GM19372 (cell line): ENCODE measurements at regions not wholly inside any gene's neighbourhood (a gene's known extent, or its start where the extent isn't known, plus 50 kb on each side); places are given as distances from the start of the nearest gene placed in this dataset.
"Not testable (repeated sequence)": the region's sequence is repeated elsewhere in the genome, so short reads cannot be mapped to it uniquely, and the experiment has no call there.

Experiments used
- ATAC-seq: cut with Tn5 transposase; IDR thresholded peaks from one replicate; pipeline ENCODE4 v1.9.1; 2021; ENCODE audit warnings: mild to moderate bottlenecking, low read depth, moderate library complexity; ENCODE audit not compliant: unreplicated experiment

GRCh38 chr6:92011681-92012245, 1407.6 kb downstream of the EPHA7 start:
- no peak for ATAC-seq

- no peak for ATAC-seq
These were observed 1410.4 kb downstream of the EPHA7 start for GRCh38 chr6:92008757-92009502.

DNA sequence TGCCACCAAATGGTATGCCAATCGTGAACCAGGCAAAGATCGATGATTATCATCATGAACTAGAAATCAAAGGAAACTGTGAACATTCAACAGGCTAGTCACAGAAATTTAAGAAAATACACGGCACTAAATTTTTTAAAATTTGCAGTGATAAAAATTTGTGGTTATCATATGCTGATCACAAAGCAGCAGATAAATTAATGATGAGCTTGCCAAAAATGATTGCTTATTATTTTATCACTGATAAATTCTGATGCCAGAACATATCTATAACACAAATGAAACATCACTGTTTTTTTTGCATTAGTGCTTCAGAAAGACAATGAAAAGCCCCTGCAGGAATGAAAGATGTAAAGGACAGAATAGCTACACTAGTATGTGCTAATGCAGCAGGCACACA, 1413.2 kb upstream of the MAP3K7 start:
- ATAC-seq: no peak

DNA sequence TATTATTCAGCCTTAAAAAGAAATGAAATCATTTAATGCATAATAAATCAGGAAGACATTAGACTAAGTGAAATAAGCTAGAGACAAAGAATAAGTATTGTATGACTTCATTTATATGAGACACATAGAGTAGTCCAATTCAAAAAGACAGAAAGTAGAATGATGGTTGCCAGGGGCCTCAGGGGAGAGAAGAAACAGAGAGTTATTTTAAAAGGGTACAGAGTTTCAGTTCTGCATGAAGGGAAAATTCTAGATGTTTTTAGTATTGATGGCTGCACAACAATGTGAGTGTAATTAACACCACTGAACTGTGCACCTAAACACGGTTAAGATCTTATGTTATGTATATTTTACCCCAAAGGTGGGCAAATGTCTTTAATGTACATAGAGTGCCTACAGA, 1407.9 kb upstream of the MAP3K7 start:
- no peak for ATAC-seq

DNA sequence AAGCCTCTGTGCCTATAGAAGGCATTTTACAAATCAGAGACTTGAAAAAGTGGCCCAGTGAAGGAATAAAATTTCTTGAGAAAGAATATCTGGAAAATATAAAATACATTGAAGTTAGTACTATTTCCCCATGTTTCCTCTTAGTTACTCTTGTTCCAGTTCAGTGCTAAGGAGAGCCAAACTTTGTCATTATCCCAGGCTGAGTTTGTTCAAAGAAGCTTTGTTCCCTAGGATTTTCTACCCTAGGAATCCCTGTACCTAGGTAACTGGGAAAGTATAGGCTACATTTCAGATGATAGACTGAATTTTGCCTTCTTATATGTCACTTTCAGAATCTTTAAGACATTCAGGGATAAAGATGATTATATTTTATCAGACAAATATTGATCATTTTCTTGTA, 1395.7 kb upstream of the MAP3K7 start:
- no peak for ATAC-seq

- no peak for ATAC-seq
These were observed 1389.9 kb upstream of the MAP3K7 start for GRCh38 chr6:91976797-91977196.

GRCh38 chr6:91970700-91971099, 1383.8 kb upstream of the MAP3K7 start:
- no peak for ATAC-seq

DNA sequence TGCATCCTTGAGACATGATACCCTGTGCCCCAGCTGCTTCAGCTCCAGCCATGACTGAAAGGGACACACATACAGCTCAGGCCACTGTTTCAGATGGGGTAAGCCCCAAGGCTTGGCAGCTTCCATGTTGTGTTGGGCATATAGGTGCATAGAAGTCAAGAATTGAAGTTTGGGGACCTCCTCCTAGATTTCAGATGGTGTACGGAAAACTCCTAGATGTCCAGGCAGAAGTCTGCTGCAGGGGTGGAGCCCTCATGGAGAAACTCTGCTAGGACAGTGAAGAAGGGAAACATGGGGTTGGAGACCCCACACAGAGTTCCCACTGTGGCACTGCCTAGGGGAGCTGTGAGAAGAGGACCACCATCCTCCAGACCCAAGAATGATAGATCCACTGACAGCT, 1379.0 kb upstream of the MAP3K7 start:
- ATAC-seq: no peak

GRCh38 chr6:91961671-91962070, 1374.8 kb upstream of the MAP3K7 start:
- ATAC-seq: no peak

GRCh38 chr6:91961236-91961635, 1374.4 kb upstream of the MAP3K7 start:
- ATAC-seq: no peak

DNA sequence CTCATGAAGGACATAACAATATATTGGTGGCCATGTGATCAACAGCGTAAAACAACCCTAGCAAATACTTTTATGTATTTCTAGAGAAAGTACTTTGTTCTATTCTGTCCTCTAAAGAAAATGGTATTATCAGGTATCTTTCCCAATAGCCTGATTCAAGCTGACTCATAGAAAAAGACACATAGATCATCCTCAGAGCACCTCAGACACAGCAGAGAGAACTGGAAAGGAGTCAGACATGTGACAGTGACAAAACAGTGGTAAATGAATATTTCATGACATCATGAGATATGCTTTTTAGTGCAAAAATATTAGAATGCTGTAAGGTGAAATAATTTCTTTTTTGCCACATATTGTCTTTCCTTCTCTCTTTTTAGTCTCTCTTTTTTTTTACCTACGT, 1355.0 kb upstream of the MAP3K7 start:
- ATAC-seq: no peak

GRCh38 chr6:91940801-91941200, 1353.9 kb upstream of the MAP3K7 start:
- no peak for ATAC-seq

GRCh38 chr6:91926827-91927226, 1340.0 kb upstream of the MAP3K7 start:
- no peak for ATAC-seq

DNA sequence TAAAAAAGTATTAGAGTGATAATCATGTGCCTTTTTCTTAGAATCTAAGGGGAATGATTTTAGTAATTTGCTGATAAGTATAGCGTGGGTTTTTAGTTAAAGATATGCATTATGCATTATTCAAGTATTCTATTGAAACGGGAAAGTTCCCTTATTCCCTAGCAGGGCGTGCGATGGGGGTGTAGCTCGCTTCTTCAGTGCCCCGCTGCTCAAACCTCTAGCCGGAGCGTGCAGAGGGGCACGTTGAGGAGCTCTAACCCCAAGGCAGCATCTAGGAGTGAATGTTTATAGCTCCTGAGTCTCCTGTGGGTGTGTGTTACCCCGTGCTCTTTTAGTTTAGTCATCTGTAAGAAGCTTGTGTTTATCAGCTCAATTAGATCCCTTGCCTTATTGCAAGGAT, 1339.5 kb upstream of the MAP3K7 start:
- no peak for ATAC-seq

- no peak for ATAC-seq
These were observed 1325.1 kb upstream of the MAP3K7 start for GRCh38 chr6:91911945-91912344.

DNA sequence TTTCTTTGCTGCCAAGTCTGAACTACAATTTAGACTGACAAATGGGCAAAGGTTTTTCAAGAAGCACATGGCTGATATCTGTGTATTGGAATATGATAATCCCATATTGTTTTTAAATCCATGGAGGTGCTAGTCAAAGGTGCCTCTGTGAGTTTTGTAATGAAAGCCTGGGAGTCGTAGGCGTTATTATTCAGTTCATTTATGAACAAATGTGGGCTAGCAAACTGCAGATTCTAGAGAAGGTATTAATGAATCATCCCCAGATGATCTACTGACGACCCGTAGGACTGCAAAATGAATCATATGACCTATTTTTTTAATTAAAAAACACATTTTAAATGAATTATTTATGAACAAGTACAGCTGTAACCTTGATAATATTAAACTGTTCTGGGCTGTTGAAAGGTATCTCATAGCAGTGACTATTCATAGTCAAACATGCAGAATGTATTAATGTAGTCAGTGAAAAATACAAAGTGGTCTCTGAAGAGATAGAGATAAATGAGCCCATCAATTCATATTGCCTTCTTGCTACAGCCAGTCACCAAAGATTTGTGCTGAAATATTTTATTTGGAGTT, 1317.8 kb upstream of the MAP3K7 start:
- ATAC-seq: no peak

GRCh38 chr6:91895599-91896285, 1308.9 kb upstream of the MAP3K7 start:
- no peak for ATAC-seq

GRCh38 chr6:91886183-91886795, 1299.4 kb upstream of the MAP3K7 start:
- ATAC-seq: no peak

GRCh38 chr6:91881791-91882190, 1294.9 kb upstream of the MAP3K7 start:
- ATAC-seq: not testable (repeated sequence)

- ATAC-seq: no peak
These were observed 1292.6 kb upstream of the MAP3K7 start for GRCh38 chr6:91879386-91879995.

- ATAC-seq: no peak
These were observed 1291.1 kb upstream of the MAP3K7 start for GRCh38 chr6:91877994-91878393.
